A549 (cell line): ENCODE measurements at regions not wholly inside any gene's neighbourhood (a gene's known extent, or its start where the extent isn't known, plus 50 kb on each side); places are given as distances from the start of the nearest gene placed in this dataset.

Source experiments
- ATAC-seq, 2 experiments: fragments of 200-7000 bp in 1 of 2; fragments of >200 bp in 1 of 2; cut with Nextera tagmentation in 1 of 2; cut with Tn5 transposase in 1 of 2; 3 replicates each; pipeline versions ENCODE4 v1.8.0 to v1.9.1; 2018 to 2020; ENCODE audit warnings: mild to moderate bottlenecking in 1 of 2, moderate library complexity in 1 of 2
- CTCF ChIA-PET: fragments of 300-600 bp; sonication (Branson Sonifier 250); formaldehyde crosslinking; extraction: SDS; loops from one replicate; lab custom pipeline; 2021; ENCODE audit warnings: antibody characterized with exemption, inconsistent platforms; lab: Yijun Ruan, JAX
- POLR2A ChIA-PET: fragments of 350-600 bp; formaldehyde crosslinking; extraction: SDS; loops from one replicate; lab custom pipeline; 2021; ENCODE audit warnings: antibody characterized with exemption, inconsistent platforms; lab: Yijun Ruan, JAX
- DNase-seq, 2 experiments: peaks; one replicate each; pipeline versions ENCODE4 v3.0.0 to v3.0.0-alpha.2; 2011 to 2016; ENCODE audit warnings: low read depth in 1 of 2, low spot score in 1 of 2
- FAIRE-seq: peaks from 2 replicates; lab custom pipeline; 2011; peaks lifted over from hg19 to GRCh38; lab: Jason Lieb, UNC
- H3K27ac ChIP-seq, 2 experiments: fragments of >200 bp; sonication (Bioruptor Twin); formaldehyde crosslinking; 3 replicates each; pipeline ENCODE4 v1.5.1; 2016 to 2017
- H3K4me1 ChIP-seq: fragments of >200 bp; sonication (Bioruptor Twin); formaldehyde crosslinking; 3 replicates; pipeline ENCODE4 v1.6.1; 2016
- H3K4me2 ChIP-seq: fragments of >200 bp; sonication (Bioruptor Twin); formaldehyde crosslinking; 3 replicates; pipeline ENCODE4 v1.6.1; 2016
- H3K4me3 ChIP-seq: fragments of >200 bp; sonication (Bioruptor Twin); formaldehyde crosslinking; 3 replicates; pipeline ENCODE4 v1.5.1; 2016
- H3K9me3 ChIP-seq: fragments of >200 bp; sonication (Bioruptor Twin); formaldehyde crosslinking; 3 replicates; pipeline ENCODE4 v1.6.1; 2016
- CBX8 ChIP-seq: fragments of 200-600 bp; sonication (generic); IDR thresholded peaks from 2 replicates; pipeline ENCODE4 v1.6.1; 2016
- CEBPB ChIP-seq, 2 experiments: fragments of >200 bp in 1 of 2; sonication (Bioruptor Twin) in 1 of 2; formaldehyde crosslinking in 1 of 2; IDR thresholded peaks; 2 replicates each; pipeline ENCODE4 v1.6.1; 2012 to 2016
- EHMT2 ChIP-seq: fragments of 200-600 bp; sonication (generic); IDR thresholded peaks from 2 replicates; pipeline ENCODE4 v1.6.1; 2016; ENCODE audit warnings: antibody characterized with exemption, low read depth, mild to moderate bottlenecking, moderate library complexity
- EP300 ChIP-seq, 2 experiments: fragments of >200 bp; sonication (Bioruptor Twin); formaldehyde crosslinking; IDR thresholded peaks; 2 replicates in 1 of 2; 3 replicates in 1 of 2; pipeline ENCODE4 v1.6.1; 2016 to 2017
- GATA3 ChIP-seq: IDR thresholded peaks from 2 replicates; pipeline ENCODE4 v1.6.1; 2012; ENCODE audit warnings: borderline replicate concordance
- HEYL ChIP-seq: fragments of 250-450 bp; sonication (Bioruptor Pico); IDR thresholded peaks from 2 replicates; pipeline ENCODE4 v1.8.0; 2021; ENCODE audit warnings: mild to moderate bottlenecking, moderate library complexity
- HOXA7 ChIP-seq: fragments of 250-450 bp; sonication (Bioruptor Pico); IDR thresholded peaks from 2 replicates; pipeline ENCODE4 v1.5.0; 2020; ENCODE audit warnings: mild to moderate bottlenecking, moderate library complexity
- KDM1A ChIP-seq: fragments of 200-600 bp; sonication (generic); IDR thresholded peaks from 2 replicates; pipeline ENCODE4 v1.6.1; 2016; ENCODE audit warnings: low read depth, mild to moderate bottlenecking
- MAFK ChIP-seq: fragments of 450-650 bp; IDR thresholded peaks from 2 replicates; pipeline ENCODE4 v1.6.1; 2014; ENCODE audit not compliant: partially characterized antibody
- MYC ChIP-seq: IDR thresholded peaks from 2 replicates; pipeline ENCODE4 v1.6.1; 2012; ENCODE audit warnings: mild to moderate bottlenecking, inconsistent platforms, low read length, improper control_type of control experiment, borderline replicate concordance
- NR3C1 ChIP-seq: fragments of >200 bp; sonication (Bioruptor Twin); formaldehyde crosslinking; IDR thresholded peaks from 3 replicates; pipeline ENCODE4 v1.6.1; 2017
- PHF8 ChIP-seq: fragments of 200-600 bp; sonication (generic); IDR thresholded peaks from 2 replicates; pipeline ENCODE4 v1.6.1; 2016; ENCODE audit warnings: low read depth, mild to moderate bottlenecking, antibody characterized with exemption, moderate library complexity, borderline replicate concordance
- RARB ChIP-seq: fragments of 250-450 bp; sonication (Bioruptor Pico); IDR thresholded peaks from 2 replicates; pipeline ENCODE4 v1.8.0; 2021; ENCODE audit warnings: mild to moderate bottlenecking, moderate library complexity
- RCOR1 ChIP-seq: fragments of 150-350 bp; IDR thresholded peaks from 2 replicates; pipeline ENCODE4 v1.6.1; 2014; ENCODE audit warnings: antibody characterized with exemption, low read length, low read depth
- TFCP2L1 ChIP-seq: fragments of 250-450 bp; sonication (Bioruptor Pico); IDR thresholded peaks from 2 replicates; pipeline ENCODE4 v1.5.0; 2021; ENCODE audit warnings: mild to moderate bottlenecking
- TP53 ChIP-seq: fragments of 250-450 bp; sonication (Bioruptor Pico); IDR thresholded peaks from 2 replicates; pipeline ENCODE4 v1.5.0; 2021; ENCODE audit warnings: mild to moderate bottlenecking, moderate library complexity
- ZC3H11A ChIP-seq: fragments of 450-650 bp; IDR thresholded peaks from 2 replicates; pipeline ENCODE4 v1.6.1; 2014; ENCODE audit warnings: antibody characterized with exemption, mild to moderate bottlenecking
- ZNF302 ChIP-seq: fragments of 250-450 bp; sonication (Bioruptor Pico); IDR thresholded peaks from 2 replicates; pipeline ENCODE4 v1.9.0; 2021; ENCODE audit warnings: inconsistent platforms, mild to moderate bottlenecking, moderate library complexity
- WGBS: methylation state at CpG from one replicate; pipeline ENCODE4 v1.1.6; 2017; ENCODE audit errors: missing lambda C conversion rate; 5-methylcytosine and 5-hydroxymethylcytosine counted together
- TF ChIP-seq, protein P1 (sequence below): fragments of 450-650 bp; IDR thresholded peaks from 2 replicates; pipeline ENCODE4 v1.6.1; 2014; ENCODE audit warnings: antibody characterized with exemption
- TF ChIP-seq, protein P2 (sequence below): fragments of 200-600 bp; sonication (generic); IDR thresholded peaks from 2 replicates; pipeline ENCODE4 v1.6.1; 2016; ENCODE audit warnings: antibody characterized with exemption, mild to moderate bottlenecking, moderate library complexity
- TF ChIP-seq, protein P3 (sequence below): fragments of >200 bp; sonication (Bioruptor Twin); formaldehyde crosslinking; IDR thresholded peaks from 3 replicates; pipeline ENCODE4 v1.6.1; 2016
- TF ChIP-seq, protein P4 (sequence below): IDR thresholded peaks from 2 replicates; pipeline ENCODE4 v1.6.1; 2012

DNA sequence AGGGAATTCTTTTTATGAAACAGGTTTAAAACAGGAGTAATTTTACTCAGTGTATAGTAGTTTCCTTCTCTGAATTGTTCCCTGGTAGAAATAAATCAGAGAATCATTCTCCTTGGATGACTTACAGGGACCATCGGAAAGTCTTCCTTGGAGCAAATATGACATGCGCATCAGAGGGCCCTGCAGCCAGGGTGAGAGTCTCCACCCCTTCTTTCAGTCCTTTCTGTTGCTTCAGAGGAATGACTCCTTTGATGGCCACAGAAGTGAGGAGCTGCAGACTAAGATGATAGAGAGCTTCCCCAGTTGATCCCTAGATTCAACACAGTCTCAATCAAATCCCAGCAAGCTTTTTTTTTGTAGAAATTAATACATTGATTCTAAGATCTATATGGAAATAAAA is 294.8 kb upstream of the UMPS start:
- ChIA-PET CTCF (interaction anchor here (1.0 to 1.9 kb wide), 3 partner anchors 33 to 402 kb away, joined by 3 to 9 read pairs (median 3); partner anchors contain the start of gene KALRN), POLR2A (no interaction called here)
- DNase-seq, result no peak
- TF ChIP-seq MYC, result no peak
- TF ChIP-seq TFCP2L1, result no peak
- TF ChIP-seq, protein P1, sequence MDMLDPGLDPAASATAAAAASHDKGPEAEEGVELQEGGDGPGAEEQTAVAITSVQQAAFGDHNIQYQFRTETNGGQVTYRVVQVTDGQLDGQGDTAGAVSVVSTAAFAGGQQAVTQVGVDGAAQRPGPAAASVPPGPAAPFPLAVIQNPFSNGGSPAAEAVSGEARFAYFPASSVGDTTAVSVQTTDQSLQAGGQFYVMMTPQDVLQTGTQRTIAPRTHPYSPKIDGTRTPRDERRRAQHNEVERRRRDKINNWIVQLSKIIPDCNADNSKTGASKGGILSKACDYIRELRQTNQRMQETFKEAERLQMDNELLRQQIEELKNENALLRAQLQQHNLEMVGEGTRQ, result no peak
- no peak for TF ChIP-seq ZNF302
- TF ChIP-seq EHMT2, result no peak
- TF ChIP-seq, protein P2, sequence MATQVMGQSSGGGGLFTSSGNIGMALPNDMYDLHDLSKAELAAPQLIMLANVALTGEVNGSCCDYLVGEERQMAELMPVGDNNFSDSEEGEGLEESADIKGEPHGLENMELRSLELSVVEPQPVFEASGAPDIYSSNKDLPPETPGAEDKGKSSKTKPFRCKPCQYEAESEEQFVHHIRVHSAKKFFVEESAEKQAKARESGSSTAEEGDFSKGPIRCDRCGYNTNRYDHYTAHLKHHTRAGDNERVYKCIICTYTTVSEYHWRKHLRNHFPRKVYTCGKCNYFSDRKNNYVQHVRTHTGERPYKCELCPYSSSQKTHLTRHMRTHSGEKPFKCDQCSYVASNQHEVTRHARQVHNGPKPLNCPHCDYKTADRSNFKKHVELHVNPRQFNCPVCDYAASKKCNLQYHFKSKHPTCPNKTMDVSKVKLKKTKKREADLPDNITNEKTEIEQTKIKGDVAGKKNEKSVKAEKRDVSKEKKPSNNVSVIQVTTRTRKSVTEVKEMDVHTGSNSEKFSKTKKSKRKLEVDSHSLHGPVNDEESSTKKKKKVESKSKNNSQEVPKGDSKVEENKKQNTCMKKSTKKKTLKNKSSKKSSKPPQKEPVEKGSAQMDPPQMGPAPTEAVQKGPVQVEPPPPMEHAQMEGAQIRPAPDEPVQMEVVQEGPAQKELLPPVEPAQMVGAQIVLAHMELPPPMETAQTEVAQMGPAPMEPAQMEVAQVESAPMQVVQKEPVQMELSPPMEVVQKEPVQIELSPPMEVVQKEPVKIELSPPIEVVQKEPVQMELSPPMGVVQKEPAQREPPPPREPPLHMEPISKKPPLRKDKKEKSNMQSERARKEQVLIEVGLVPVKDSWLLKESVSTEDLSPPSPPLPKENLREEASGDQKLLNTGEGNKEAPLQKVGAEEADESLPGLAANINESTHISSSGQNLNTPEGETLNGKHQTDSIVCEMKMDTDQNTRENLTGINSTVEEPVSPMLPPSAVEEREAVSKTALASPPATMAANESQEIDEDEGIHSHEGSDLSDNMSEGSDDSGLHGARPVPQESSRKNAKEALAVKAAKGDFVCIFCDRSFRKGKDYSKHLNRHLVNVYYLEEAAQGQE, result no peak
- no peak for TF ChIP-seq CBX8
- no peak for TF ChIP-seq MAFK
- TF ChIP-seq, protein P3, sequence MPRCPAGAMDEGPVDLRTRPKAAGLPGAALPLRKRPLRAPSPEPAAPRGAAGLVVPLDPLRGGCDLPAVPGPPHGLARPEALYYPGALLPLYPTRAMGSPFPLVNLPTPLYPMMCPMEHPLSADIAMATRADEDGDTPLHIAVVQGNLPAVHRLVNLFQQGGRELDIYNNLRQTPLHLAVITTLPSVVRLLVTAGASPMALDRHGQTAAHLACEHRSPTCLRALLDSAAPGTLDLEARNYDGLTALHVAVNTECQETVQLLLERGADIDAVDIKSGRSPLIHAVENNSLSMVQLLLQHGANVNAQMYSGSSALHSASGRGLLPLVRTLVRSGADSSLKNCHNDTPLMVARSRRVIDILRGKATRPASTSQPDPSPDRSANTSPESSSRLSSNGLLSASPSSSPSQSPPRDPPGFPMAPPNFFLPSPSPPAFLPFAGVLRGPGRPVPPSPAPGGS, result no peak
- no peak for FAIRE-seq
- WGBS, result 87% methylated on average over 2 of the region's 2 CpGs
- no peak overlapping the region for H3K4me3 ChIP-seq
- no peak overlapping the region for H3K4me2 ChIP-seq
- no peak overlapping the region for H3K27ac ChIP-seq
- H3K4me1 ChIP-seq, result no peaks in the 10 kb centered on the region
- no peaks in the 10 kb centered on the region for H3K9me3 ChIP-seq
- ATAC-seq, result no peak

DNA sequence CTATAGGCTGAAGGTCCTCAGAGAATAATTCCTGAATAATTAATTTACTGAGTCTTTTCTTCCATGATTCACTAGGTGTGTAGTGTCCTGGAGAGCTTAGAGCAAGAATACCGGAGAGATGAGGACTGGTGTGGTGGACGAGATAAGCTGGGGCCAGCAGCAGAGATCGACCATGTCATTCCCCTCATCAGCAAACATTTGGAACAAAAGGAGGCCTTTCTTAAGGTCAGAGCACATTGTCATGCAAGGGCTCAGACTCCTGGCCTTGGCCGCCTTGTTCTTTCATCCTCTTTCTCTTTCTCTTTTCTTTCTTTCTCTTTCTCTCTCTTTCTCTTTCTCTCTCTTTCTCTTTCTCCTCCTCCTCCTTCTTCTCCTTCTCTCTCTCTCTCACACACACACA is 291.4 kb upstream of the UMPS start:
- TF ChIP-seq TP53 (CRISPR knock-in tag) (no peak), CEBPB (IDR thresholded peaks at IDR 0.05) (no peak), PHF8 (no peak), GATA3 (no peak), HEYL (no peak), HOXA7 (no peak), ZC3H11A (no peak), KDM1A (no peak), NR3C1 (no peak), EHMT2 (no peak), ZNF302 (no peak), EP300 (IDR thresholded peaks at IDR 0.05) (no peak)
- TF ChIP-seq, protein P4, sequence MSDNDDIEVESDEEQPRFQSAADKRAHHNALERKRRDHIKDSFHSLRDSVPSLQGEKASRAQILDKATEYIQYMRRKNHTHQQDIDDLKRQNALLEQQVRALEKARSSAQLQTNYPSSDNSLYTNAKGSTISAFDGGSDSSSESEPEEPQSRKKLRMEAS, result no peak
- ChIA-PET CTCF (interaction anchor here (1.2 to 1.9 kb wide), 2 partner anchors 10 to 29 kb away, joined by 4 to 6 read pairs; no protein-coding TSS in a partner anchor), POLR2A (no interaction called here)
- WGBS, result 44% methylated on average over 4 of the region's 4 CpGs
- no peak overlapping the region for H3K4me2 ChIP-seq
- H3K4me1 ChIP-seq, result no peaks in the 10 kb centered on the region
- H3K27ac ChIP-seq, result no peak overlapping the region
- DNase-seq, result no peak
- no peak for FAIRE-seq
- H3K9me3 ChIP-seq, result no peaks in the 10 kb centered on the region
- ATAC-seq, result no peak
- no peak overlapping the region for H3K4me3 ChIP-seq

DNA sequence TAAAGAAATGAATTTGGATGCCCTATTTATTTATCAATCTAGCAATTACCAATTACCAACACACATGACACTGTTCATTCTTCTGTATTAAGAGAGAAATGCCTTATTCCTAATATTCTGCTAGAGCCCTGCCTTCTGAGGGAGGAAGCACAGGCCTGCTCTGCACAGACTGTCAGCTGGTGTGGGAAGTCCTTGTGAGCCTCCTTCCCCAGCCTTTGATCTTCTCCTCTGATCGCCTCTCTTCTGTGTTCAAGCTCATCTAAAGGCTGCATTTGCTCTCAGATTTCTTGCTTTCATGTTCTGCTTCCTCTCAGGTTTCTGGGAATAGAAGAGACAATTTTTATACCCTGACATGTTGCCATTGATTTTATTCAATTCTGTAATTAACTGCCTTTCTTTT is 290.6 kb upstream of the UMPS start:
- ATAC-seq (no peak), FAIRE-seq (no peak), DNase-seq (no peak)
- no peak overlapping the region for H3K4me3 ChIP-seq
- TF ChIP-seq RARB (CRISPR knock-in tag) (no peak), ZC3H11A (no peak), RCOR1 (no peak), MAFK (no peak)
- TF ChIP-seq, protein P4, result no peak
- H3K9me3 ChIP-seq, result no peaks in the 10 kb centered on the region
- H3K4me1 ChIP-seq, result no peaks in the 10 kb centered on the region
- no peak overlapping the region for H3K27ac ChIP-seq
- POLR2A ChIA-PET, result no interaction called here
- no peak overlapping the region for H3K4me2 ChIP-seq
- WGBS, result 13% methylated on average over 1 of the region's 1 CpG
- CTCF ChIA-PET, result interaction anchor here (0.7 to 1.9 kb wide), 2 partner anchors 10 to 28 kb away, joined by 3 to 6 read pairs; no protein-coding TSS in a partner anchor
